ENCODE measurements at regions not wholly inside any gene's neighbourhood (a gene's known extent, or its start where the extent isn't known, plus 50 kb on each side); places are given as distances from the start of the nearest gene placed in this dataset.

- no peak for TF ChIP-seq CTCF (IDR thresholded peaks at IDR 0.05)
- no peak overlapping the region for H3K9ac ChIP-seq (ENCODE audit: low read depth in 2 of 2, low read length in 2 of 2)
- H3K27ac ChIP-seq = no peak overlapping the region
- no peaks in the 10 kb centered on the region for H3K27me3 ChIP-seq
- no peaks in the 10 kb centered on the region for H3K9me3 ChIP-seq
- intact Hi-C loops (cut with DNase I) = no loop called here
- H3K4me1 ChIP-seq = no peaks in the 10 kb centered on the region
- no peaks in the 10 kb centered on the region for H3K36me3 ChIP-seq
- no peak for DNase-seq
- no peak overlapping the region for H3K4me3 ChIP-seq
Measured at GRCh38 chr5:13179407-13180087, 764.9 kb downstream of the DNAH5 start.

DNA sequence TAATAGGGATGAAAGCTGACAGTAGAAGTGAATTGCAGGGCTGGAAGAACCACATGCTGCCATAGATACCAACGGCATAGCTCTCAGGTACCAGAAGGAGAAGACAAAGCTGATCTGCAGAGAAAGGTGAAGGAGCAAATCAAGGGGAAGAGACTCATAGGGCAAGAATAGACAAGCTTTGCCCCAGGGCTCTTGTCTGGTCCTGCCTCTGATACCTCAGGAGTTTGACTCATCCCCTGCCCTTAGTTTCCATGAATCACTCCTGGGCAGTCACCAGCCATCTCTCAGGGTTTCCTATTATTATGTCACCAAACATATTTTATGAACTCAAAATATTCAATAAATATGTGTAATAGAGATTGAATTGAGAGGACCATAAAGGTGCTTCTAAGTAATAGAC lies 800.9 kb downstream of the DNAH5 start:
- Histone ChIP-seq H3K27me3 (no peaks in the 10 kb centered on the region), H3K4me1 (no peaks in the 10 kb centered on the region), H3K9me3 (no peaks in the 10 kb centered on the region), H3K36me3 (no peaks in the 10 kb centered on the region), H3K4me3 (no peak overlapping the region), H3K9ac (ENCODE audit: low read depth in 2 of 2, low read length in 2 of 2) (no peak overlapping the region), H3K27ac (no peak overlapping the region)
- no peak for TF ChIP-seq CTCF (IDR thresholded peaks at IDR 0.05)
- DNase-seq = no peak
- intact Hi-C loops (cut with DNase I) = no loop called here

DNA sequence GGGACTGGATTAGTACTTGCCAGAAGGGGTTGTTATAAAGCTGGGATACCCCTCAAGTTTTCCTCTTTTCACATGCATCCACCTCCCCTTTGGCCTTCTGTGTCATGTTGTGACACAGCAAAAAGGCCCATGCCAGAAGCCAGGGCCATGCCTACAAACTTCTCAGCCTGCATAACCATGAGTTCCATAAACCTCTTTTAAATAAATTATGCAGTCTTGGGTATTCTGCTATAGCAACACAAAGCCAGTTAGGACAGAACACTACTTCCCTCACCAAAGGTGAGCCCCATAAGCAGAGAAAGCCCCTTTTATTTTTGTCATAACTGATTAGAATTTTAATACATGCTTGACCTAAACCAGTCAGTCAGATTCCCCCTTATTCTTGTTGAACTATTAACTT lies 801.3 kb downstream of the DNAH5 start:
- intact Hi-C loops (cut with DNase I) = no loop called here
- H3K36me3 ChIP-seq = no peaks in the 10 kb centered on the region
- DNase-seq = no peak

GRCh38 chr5:13133951-13134350 lies 810.5 kb downstream of the DNAH5 start:
- intact Hi-C loops (cut with DNase I) = no loop called here
- TF ChIP-seq CTCF (IDR thresholded peaks at IDR 0.05) = no peak
- Histone ChIP-seq H3K27me3 (no peaks in the 10 kb centered on the region), H3K9me3 (no peaks in the 10 kb centered on the region), H3K9ac (ENCODE audit: low read depth in 2 of 2, low read length in 2 of 2) (no peak overlapping the region), H3K4me3 (no peak overlapping the region), H3K4me1 (no peaks in the 10 kb centered on the region), H3K36me3 (no peaks in the 10 kb centered on the region), H3K27ac (no peak overlapping the region)
- no peak for DNase-seq

More for the DNA sequence above, 801.3 kb downstream of the DNAH5 start:
- H3K4me3 ChIP-seq = no peak overlapping the region
- no peak overlapping the region for H3K27ac ChIP-seq
- H3K9ac ChIP-seq (ENCODE audit: low read depth in 2 of 2, low read length in 2 of 2) = no peak overlapping the region
- no peaks in the 10 kb centered on the region for H3K27me3 ChIP-seq
- no peak for TF ChIP-seq CTCF (IDR thresholded peaks at IDR 0.05)
- no peaks in the 10 kb centered on the region for H3K4me1 ChIP-seq
- H3K9me3 ChIP-seq = no peaks in the 10 kb centered on the region

GRCh38 chr5:13115476-13115875 lies 829.0 kb downstream of the DNAH5 start:
- no peak overlapping the region for H3K27ac ChIP-seq
- intact Hi-C loops (cut with DNase I) = no loop called here
- no peaks in the 10 kb centered on the region for H3K9me3 ChIP-seq
- TF ChIP-seq CTCF (IDR thresholded peaks at IDR 0.05) = no peak
- H3K4me1 ChIP-seq = no peaks in the 10 kb centered on the region
- DNase-seq = no peak
- no peaks in the 10 kb centered on the region for H3K27me3 ChIP-seq
- no peaks in the 10 kb centered on the region for H3K36me3 ChIP-seq
- no peak overlapping the region for H3K9ac ChIP-seq (ENCODE audit: low read depth in 2 of 2, low read length in 2 of 2)
- H3K4me3 ChIP-seq = no peak overlapping the region

Data from colonic mucosa (tissue), 4 donors.